A673 (cell line): ENCODE measurements at regions not wholly inside any gene's neighbourhood (a gene's known extent, or its start where the extent isn't known, plus 50 kb on each side); places are given as distances from the start of the nearest gene placed in this dataset.

Experiments
- BruUV-seq: library from RNA; stranded (reverse); fragments of 400-500 nt; replicated peaks from 2 replicates; lab custom pipeline; 2021; lab: Mats Ljungman, UMichigan
- CTCF ChIA-PET: fragments of 300-600 bp; sonication (Branson Sonifier 250); formaldehyde crosslinking; loops from one replicate; lab custom pipeline; 2022; ENCODE audit warnings: antibody characterized with exemption; lab: Charles Lee
- POLR2A ChIA-PET: fragments of 300-600 bp; sonication (Branson Sonifier 250); formaldehyde crosslinking; loops from one replicate; lab custom pipeline; 2022; ENCODE audit warnings: antibody characterized with exemption; ENCODE audit not compliant: low non-redundant PET; lab: Charles Lee
- DNase-seq: peaks from one replicate; pipeline ENCODE4 v3.0.0-alpha.2; 2015; ENCODE audit warnings: low spot score
- H3K27ac ChIP-seq: fragments of 200-600 bp; sonication (generic); 2 replicates; pipeline ENCODE4 v1.5.1; 2016; ENCODE audit warnings: mixed run types, low read depth, mild to moderate bottlenecking, mixed read lengths, antibody characterized with exemption, low read length; ENCODE audit not compliant: poor library complexity, severe bottlenecking
- H3K27me3 ChIP-seq: fragments of 200-600 bp; sonication (generic); replicated peaks from 2 replicates; pipeline ENCODE4 v1.6.1; 2017; ENCODE audit warnings: mixed run types, low read depth, mild to moderate bottlenecking, mixed read lengths, antibody characterized with exemption, low read length; ENCODE audit not compliant: insufficient read depth, poor library complexity
- H3K36me3 ChIP-seq: fragments of 200-600 bp; sonication (generic); 2 replicates; pipeline ENCODE4 v1.6.1; 2016; ENCODE audit warnings: mixed run types, mild to moderate bottlenecking, mixed read lengths, antibody characterized with exemption, low read length; ENCODE audit not compliant: insufficient read depth, poor library complexity, severe bottlenecking
- H3K4me1 ChIP-seq: fragments of 200-600 bp; sonication (generic); 2 replicates; pipeline ENCODE4 v1.6.1; 2017; ENCODE audit warnings: mixed run types, mild to moderate bottlenecking, mixed read lengths, antibody characterized with exemption, low read length; ENCODE audit not compliant: insufficient read depth, poor library complexity, severe bottlenecking
- H3K4me3 ChIP-seq: fragments of 200-600 bp; sonication (generic); 2 replicates; pipeline ENCODE4 v1.5.1; 2016; ENCODE audit warnings: low read depth, mixed run types, mild to moderate bottlenecking, mixed read lengths, low read length; ENCODE audit not compliant: poor library complexity, severe bottlenecking
- H3K9me3 ChIP-seq: fragments of 200-600 bp; sonication (generic); 2 replicates; pipeline ENCODE4 v1.6.1; 2016; ENCODE audit warnings: mixed run types, low read depth, mild to moderate bottlenecking, mixed read lengths, antibody characterized with exemption, low read length; ENCODE audit not compliant: poor library complexity, severe bottlenecking
- EZH2 ChIP-seq: fragments of 200-600 bp; sonication (generic); IDR thresholded peaks from 2 replicates; pipeline ENCODE4 v1.6.1; 2017; ENCODE audit warnings: borderline replicate concordance, low read depth, mild to moderate bottlenecking, mixed read lengths, antibody characterized with exemption, low read length; ENCODE audit not compliant: poor library complexity, severe bottlenecking
- intact Hi-C: fragments of 100-400 bp; cut with micrococcal nuclease; formaldehyde crosslinking; loops from one replicate; pipeline ENCODE4 v1.10.0; 2022; ENCODE audit not compliant: unreplicated experiment
- TF ChIP-seq, protein P1 (sequence below): fragments of 300-800, 200-600 bp; sonication (generic); conservative IDR thresholded peaks from 2 replicates; pipeline ENCODE4 v1.5.1; 2017; ENCODE audit warnings: low read depth, mild to moderate bottlenecking, antibody characterized with exemption, low read length, moderate library complexity, mixed read lengths

DNA sequence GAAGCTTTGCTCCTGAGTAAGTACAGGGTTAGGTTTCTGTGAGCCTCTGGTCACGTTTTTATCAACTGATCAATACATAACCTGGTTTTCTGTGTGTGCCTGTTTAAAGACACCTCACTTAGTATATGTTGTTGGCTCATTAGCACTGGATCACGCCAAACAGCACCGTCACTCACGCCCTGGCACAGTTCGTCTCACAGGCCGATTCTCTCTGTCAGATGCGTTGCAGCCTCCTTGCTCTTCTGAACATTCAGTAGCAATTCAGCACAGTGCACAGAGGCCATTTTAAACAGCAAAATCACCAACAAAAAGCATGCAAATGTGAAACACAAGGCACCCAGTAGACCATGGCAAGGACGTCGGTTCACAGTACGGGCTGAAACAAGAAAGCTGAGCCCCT, 288.5 kb downstream of the IRS2 start:
- intact Hi-C loops, result no loop called here
- no peaks in the 10 kb centered on the region for H3K27me3 ChIP-seq
- CTCF ChIA-PET, result no interaction called here
- H3K9me3 ChIP-seq, result no peaks in the 10 kb centered on the region
- H3K4me1 ChIP-seq, result peaks cover 22% of the 10 kb centered on the region
- no peak for DNase-seq
- TF ChIP-seq, protein P1, sequence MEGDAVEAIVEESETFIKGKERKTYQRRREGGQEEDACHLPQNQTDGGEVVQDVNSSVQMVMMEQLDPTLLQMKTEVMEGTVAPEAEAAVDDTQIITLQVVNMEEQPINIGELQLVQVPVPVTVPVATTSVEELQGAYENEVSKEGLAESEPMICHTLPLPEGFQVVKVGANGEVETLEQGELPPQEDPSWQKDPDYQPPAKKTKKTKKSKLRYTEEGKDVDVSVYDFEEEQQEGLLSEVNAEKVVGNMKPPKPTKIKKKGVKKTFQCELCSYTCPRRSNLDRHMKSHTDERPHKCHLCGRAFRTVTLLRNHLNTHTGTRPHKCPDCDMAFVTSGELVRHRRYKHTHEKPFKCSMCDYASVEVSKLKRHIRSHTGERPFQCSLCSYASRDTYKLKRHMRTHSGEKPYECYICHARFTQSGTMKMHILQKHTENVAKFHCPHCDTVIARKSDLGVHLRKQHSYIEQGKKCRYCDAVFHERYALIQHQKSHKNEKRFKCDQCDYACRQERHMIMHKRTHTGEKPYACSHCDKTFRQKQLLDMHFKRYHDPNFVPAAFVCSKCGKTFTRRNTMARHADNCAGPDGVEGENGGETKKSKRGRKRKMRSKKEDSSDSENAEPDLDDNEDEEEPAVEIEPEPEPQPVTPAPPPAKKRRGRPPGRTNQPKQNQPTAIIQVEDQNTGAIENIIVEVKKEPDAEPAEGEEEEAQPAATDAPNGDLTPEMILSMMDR, result no peak
- no peak for TF ChIP-seq EZH2
- no TSS peak for BruUV-seq
- H3K36me3 ChIP-seq, result no peaks in the 10 kb centered on the region
- POLR2A ChIA-PET, result no interaction called here
- H3K4me3 ChIP-seq, result no peak overlapping the region
- H3K27ac ChIP-seq, result no peak overlapping the region

DNA sequence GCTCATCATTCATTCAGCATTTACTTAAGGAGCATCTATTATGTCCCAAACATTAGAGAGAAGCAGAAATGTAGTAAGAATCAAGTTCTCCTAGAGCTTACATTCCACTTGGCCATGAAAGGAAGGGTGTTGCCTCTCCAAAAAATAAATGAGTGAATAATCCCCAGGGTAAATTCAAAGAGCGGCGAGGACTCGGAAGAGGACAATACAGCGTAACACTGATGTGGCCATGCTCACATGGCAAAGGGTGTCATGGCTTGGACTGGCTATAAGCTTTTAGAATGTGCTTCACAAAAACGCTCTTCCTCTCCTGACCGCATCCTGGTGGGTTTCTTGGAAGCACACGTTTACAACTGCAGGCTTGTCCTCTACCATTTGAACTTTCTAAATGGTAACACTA, 290.2 kb downstream of the IRS2 start:
- H3K9me3 ChIP-seq, result no peaks in the 10 kb centered on the region
- ChIA-PET CTCF (no interaction called here), POLR2A (interaction anchor here (0.6 kb wide), 1 partner anchor 50 kb away, joined by 8 read pairs; no protein-coding TSS in a partner anchor)
- H3K36me3 ChIP-seq, result no peaks in the 10 kb centered on the region
- intact Hi-C loops, result no loop called here
- TF ChIP-seq, protein P1, result no peak
- TF ChIP-seq EZH2, result no peak
- no TSS peak for BruUV-seq
- peaks cover 22% of the 10 kb centered on the region for H3K4me1 ChIP-seq
- DNase-seq, result no peak
- no peak overlapping the region for H3K4me3 ChIP-seq
- H3K27me3 ChIP-seq, result no peaks in the 10 kb centered on the region
- no peak overlapping the region for H3K27ac ChIP-seq

DNA sequence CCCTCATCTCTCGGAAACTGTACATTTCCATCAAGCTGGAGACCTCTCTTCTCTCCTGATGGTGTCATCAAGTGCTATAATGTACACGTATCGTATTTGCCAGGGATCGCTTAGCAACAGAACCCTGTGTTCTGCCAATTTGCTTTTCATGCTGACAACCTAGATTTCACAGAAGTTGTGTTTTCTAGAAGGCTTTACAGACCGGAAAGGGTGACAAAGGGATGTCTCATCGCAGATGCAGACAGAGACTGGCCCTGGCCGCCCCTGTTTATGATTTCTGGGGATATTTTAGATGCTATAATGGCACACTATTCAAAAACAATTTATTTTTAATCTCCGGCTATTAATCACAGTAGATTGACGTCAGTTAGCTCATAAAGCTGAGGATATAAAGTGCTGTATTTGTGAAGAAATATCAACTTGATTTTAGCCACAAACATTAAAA, 291.4 kb downstream of the IRS2 start:
- CTCF ChIA-PET, result no interaction called here
- no TSS peak for BruUV-seq
- Histone ChIP-seq H3K27ac (peak overlapping the region; percentile 42), H3K9me3 (no peaks in the 10 kb centered on the region), H3K36me3 (no peaks in the 10 kb centered on the region), H3K27me3 (no peaks in the 10 kb centered on the region), H3K4me1 (peaks cover 22% of the 10 kb centered on the region), H3K4me3 (no peak overlapping the region)
- peak; percentile 85 for DNase-seq
- POLR2A ChIA-PET, result no interaction called here
- intact Hi-C loops, result no loop called here
- TF ChIP-seq EZH2, result no peak
- TF ChIP-seq, protein P1, result no peak
